ENCODE measurements at regions not wholly inside any gene's neighbourhood (a gene's known extent, or its start where the extent isn't known, plus 50 kb on each side); places are given as distances from the start of the nearest gene placed in this dataset.
"Not testable (repeated sequence)": the region's sequence is repeated elsewhere in the genome, so short reads cannot be mapped to it uniquely, and the experiment has no call there.

DNA sequence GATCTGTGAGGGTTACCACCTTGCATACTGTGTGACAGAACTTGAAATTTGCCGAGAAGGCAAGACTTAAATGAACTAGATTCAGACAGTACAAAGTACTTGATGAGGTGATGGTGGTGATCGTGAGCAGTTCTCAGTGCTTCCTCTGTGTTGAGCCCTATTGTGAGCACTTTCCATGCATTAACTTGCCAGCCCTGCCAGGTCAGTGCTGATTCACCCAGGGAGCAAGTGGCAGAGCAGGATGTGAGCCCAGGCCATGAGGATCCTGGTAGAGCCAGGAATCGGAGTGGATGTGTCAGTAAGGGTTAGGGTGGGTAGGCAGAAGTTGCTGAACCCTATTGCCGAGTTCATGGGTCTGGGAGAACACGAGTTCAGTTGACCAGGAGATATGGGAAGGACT is 4545.7 kb upstream of the TPTE start:
- DNase-seq (ENCODE audit: low spot score), result not testable (repeated sequence)

GRCh38 chr21:5997586-5997985 is 4523.8 kb upstream of the TPTE start:
- not testable (repeated sequence) for DNase-seq (ENCODE audit: low spot score)

GRCh38 chr21:6015422-6016057 is 4505.8 kb upstream of the TPTE start:
- not testable (repeated sequence) for DNase-seq (ENCODE audit: low spot score)

- DNase-seq (ENCODE audit: low spot score), result not testable (repeated sequence)
Measured at GRCh38 chr21:6020460-6020859, 4500.9 kb upstream of the TPTE start.

DNA sequence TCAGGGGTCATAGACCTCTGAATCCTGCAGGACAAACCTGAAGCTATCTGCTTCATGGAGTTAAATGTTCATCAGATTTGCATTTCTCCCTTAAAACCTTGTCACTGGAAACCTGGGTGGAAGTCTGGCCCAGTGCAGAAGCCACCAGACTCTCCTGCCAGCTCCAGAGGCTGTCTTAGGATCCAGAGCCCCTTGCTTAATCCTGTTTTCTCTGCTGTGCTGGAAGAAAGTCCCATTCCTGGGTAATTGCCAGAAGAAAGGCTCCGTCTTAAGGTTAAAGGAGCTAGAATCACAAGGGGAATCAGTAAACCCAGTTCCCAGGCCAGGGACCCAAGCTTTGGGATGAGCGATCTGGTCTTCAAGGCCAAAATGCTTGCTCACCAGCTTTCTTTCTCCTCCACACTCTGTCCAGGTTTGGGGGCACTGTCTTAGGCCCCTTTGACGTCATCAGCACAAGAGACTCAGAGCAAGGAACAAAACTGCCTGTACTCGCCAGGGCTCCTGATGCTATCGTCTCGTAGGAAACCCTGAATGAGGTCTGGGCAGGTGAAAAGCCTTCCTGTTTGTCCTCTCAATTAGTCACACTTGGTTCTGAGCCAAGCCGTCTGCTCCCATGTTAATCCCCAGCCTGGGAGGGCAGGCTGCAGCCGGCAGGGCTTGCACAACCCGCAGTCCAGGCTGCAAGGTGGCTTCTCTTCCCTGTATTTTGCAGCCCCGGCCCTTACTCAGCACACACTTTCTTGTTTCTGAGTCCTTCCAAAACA is 4500.2 kb upstream of the TPTE start:
- not testable (repeated sequence) for DNase-seq (ENCODE audit: low spot score)

GRCh38 chr21:6021717-6022270 is 4499.6 kb upstream of the TPTE start:
- DNase-seq (ENCODE audit: low spot score), result not testable (repeated sequence)

- not testable (repeated sequence) for DNase-seq (ENCODE audit: low spot score)
Measured at GRCh38 chr21:6023331-6023730, 4498.1 kb upstream of the TPTE start.

DNA sequence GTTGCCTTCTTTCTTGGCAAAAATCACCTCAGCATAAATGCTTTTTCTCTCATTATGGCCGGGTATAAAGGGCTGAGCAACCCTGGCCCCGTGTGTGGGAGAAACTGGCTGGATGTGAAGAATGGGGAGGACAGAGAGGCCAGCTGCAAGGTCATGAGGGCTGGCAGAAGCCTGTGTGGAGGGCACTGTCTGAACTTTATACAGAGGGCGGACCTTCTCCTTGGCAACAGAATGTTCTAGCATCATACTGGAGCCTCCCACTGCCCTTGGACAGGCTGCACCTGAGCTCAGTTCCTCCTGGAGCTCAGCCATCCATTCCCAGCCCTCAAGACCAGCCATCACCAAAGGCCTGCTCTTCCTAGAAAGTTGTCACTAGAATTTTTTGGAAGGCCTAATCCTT is 4496.2 kb upstream of the TPTE start:
- not testable (repeated sequence) for DNase-seq (ENCODE audit: low spot score)

DNA sequence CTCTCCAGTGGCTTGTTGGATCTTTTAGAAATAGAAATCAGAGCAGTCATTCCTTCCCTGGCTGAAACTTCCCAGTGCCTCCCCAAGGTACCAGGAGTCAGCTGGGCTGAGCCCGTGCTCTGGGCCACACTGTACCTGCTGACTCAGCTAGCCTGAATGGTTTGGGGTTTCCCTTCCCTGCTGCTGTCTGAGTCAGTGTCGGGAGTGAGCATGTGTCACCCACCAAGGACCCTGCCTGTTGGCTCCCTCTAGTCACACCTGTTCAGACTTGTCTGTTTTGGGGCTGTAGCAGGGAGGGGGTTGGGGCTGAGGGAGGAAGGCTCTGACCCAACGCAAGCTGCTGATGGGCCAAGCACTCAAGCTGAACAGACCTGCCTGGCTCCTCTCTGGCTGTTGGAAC is 4493.9 kb upstream of the TPTE start:
- not testable (repeated sequence) for DNase-seq (ENCODE audit: low spot score)

DNA sequence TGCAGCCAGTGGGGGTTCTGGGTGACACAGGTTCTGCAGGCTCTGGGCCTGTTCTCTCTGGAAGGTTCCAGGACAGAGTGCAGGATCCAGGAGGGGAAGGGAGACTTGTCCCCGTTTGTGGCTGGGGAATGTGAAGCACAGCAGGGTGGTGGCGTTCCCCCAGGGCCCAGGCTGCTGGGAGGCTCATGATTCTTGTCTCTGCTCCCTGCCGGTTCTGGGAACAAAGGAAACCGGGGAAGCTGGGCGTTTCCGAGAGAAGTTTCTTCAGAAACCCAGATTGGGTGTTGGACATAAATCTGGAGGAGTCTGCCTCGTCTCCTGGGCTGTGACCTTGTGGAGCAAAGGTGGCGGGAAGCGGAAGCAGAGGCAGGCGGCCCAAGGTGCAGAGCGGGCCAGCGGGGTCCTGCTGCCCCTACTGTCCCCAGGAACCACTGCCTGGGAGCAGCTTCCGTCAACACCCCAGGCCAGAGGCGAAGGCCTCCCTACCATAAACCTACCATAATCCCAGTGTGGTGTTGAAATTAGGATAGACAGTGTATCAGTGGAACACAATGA is 4487.2 kb upstream of the TPTE start:
- not testable (repeated sequence) for DNase-seq (ENCODE audit: low spot score)

- not testable (repeated sequence) for DNase-seq (ENCODE audit: low spot score)
Measured at GRCh38 chr21:6034820-6035473, 4486.4 kb upstream of the TPTE start.

GRCh38 chr21:6035474-6036155 is 4485.8 kb upstream of the TPTE start:
- DNase-seq (ENCODE audit: low spot score), result not testable (repeated sequence)

DNA sequence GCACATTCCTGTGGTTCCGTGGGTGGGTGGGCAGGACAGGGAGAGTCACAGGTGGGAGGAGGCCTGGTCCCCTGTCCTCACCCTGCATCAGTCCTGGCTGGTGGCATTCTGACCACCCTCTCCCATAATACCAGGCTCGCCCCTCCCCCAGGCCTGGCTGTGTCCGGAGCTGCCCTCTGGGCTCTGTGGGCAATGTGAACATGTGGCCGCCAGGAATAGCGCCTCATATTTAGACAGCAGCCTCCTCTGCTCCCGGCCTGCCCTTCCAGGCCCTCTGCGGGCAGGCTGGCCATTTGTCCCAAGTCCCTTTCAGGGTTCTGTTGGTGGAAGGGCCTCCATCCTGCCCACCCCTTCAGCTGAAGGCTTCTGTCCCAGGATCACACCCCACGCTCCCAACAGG is 4482.2 kb upstream of the TPTE start:
- not testable (repeated sequence) for DNase-seq (ENCODE audit: low spot score)

GRCh38 chr21:6040095-6040494 is 4481.3 kb upstream of the TPTE start:
- DNase-seq (ENCODE audit: low spot score), result not testable (repeated sequence)

- not testable (repeated sequence) for DNase-seq (ENCODE audit: low spot score)
Measured at GRCh38 chr21:6043430-6044275, 4477.7 kb upstream of the TPTE start.

GRCh38 chr21:6044695-6045094 is 4476.7 kb upstream of the TPTE start:
- DNase-seq (ENCODE audit: low spot score), result not testable (repeated sequence)

GRCh38 chr21:6049930-6050329 is 4471.5 kb upstream of the TPTE start:
- DNase-seq (ENCODE audit: low spot score), result not testable (repeated sequence)

GRCh38 chr21:6052109-6052508 is 4469.3 kb upstream of the TPTE start:
- DNase-seq (ENCODE audit: low spot score), result not testable (repeated sequence)

GRCh38 chr21:6053145-6053544 is 4468.2 kb upstream of the TPTE start:
- DNase-seq (ENCODE audit: low spot score), result not testable (repeated sequence)

GRCh38 chr21:6058997-6059396 is 4462.4 kb upstream of the TPTE start:
- not testable (repeated sequence) for DNase-seq (ENCODE audit: low spot score)
